ENCODE measurements at regions not wholly inside any gene's neighbourhood (a gene's known extent, or its start where the extent isn't known, plus 50 kb on each side); places are given as distances from the start of the nearest gene placed in this dataset.

GRCh38 chr11:28393348-28393747 is 285.2 kb downstream of the METTL15 start:
- Histone ChIP-seq H3K4me1 (no peaks in the 10 kb centered on the region), H2AFZ (no peak overlapping the region), H3K9me3 (ENCODE audit: control insufficient read depth, low read length) (no peaks in the 10 kb centered on the region), H3K36me3 (ENCODE audit: control insufficient read depth, insufficient read depth, low read length) (no peaks in the 10 kb centered on the region), H3K4me2 (ENCODE audit: low read length) (no peak overlapping the region), H3K27ac (no peak overlapping the region), H3K79me2 (no peaks in the 10 kb centered on the region), H3K27me3 (ENCODE audit: control insufficient read depth, insufficient read depth, low read length) (no peaks in the 10 kb centered on the region), H3K4me3 (ENCODE audit: low read depth, low read length) (no peak overlapping the region), H3K9ac (no peak overlapping the region)
- TF ChIP-seq CTCF (IDR thresholded peaks at IDR 0.05), result no peak

GRCh38 chr11:28384418-28384817 is 276.2 kb downstream of the METTL15 start:
- Histone ChIP-seq H3K79me2 (no peaks in the 10 kb centered on the region), H2AFZ (no peak overlapping the region), H3K4me2 (ENCODE audit: low read length) (no peak overlapping the region), H3K9me3 (ENCODE audit: control insufficient read depth, low read length) (no peaks in the 10 kb centered on the region), H3K36me3 (ENCODE audit: control insufficient read depth, insufficient read depth, low read length) (no peaks in the 10 kb centered on the region), H3K27ac (no peak overlapping the region), H3K9ac (no peak overlapping the region), H3K4me1 (no peaks in the 10 kb centered on the region), H3K27me3 (ENCODE audit: control insufficient read depth, insufficient read depth, low read length) (no peaks in the 10 kb centered on the region), H3K4me3 (ENCODE audit: low read depth, low read length) (no peak overlapping the region)
- TF ChIP-seq CTCF (IDR thresholded peaks at IDR 0.05), result no peak

- H3K9me3 ChIP-seq (ENCODE audit: control insufficient read depth, low read length), result no peaks in the 10 kb centered on the region
- no peak overlapping the region for H3K9ac ChIP-seq
- H3K79me2 ChIP-seq, result no peaks in the 10 kb centered on the region
- no peaks in the 10 kb centered on the region for H3K27me3 ChIP-seq (ENCODE audit: control insufficient read depth, insufficient read depth, low read length)
- no peak for TF ChIP-seq CTCF (IDR thresholded peaks at IDR 0.05)
- no peak overlapping the region for H3K4me2 ChIP-seq (ENCODE audit: low read length)
- H2AFZ ChIP-seq, result no peak overlapping the region
- H3K36me3 ChIP-seq (ENCODE audit: control insufficient read depth, insufficient read depth, low read length), result no peaks in the 10 kb centered on the region
- no peak overlapping the region for H3K4me3 ChIP-seq (ENCODE audit: low read depth, low read length)
- H3K27ac ChIP-seq, result no peak overlapping the region
- no peaks in the 10 kb centered on the region for H3K4me1 ChIP-seq
Observed at GRCh38 chr11:28383456-28383855, 275.3 kb downstream of the METTL15 start.

All from parathyroid adenoma (tissue), 2 donors.